ENCODE measurements at regions not wholly inside any gene's neighbourhood (a gene's known extent, or its start where the extent isn't known, plus 50 kb on each side); places are given as distances from the start of the nearest gene placed in this dataset.

- Histone ChIP-seq H3F3A (ENCODE audit: insufficient read depth, low read length, poor library complexity, severe bottlenecking) (no peaks in the 10 kb centered on the region), H3K79me2 (replicated peaks; ENCODE audit: insufficient read depth, low read length) (no peaks in the 10 kb centered on the region), H3K9me3 (ENCODE audit: low read length) (no peaks in the 10 kb centered on the region), H3K36me3 (ENCODE audit: insufficient read depth, low read length) (no peaks in the 10 kb centered on the region), H3K9ac (ENCODE audit: low read length) (no peak overlapping the region), H4K20me1 (ENCODE audit: insufficient read depth) (no peaks in the 10 kb centered on the region), H3K27me3 (ENCODE audit: insufficient read depth, low read depth, low read length) (no peaks in the 10 kb centered on the region), H3K4me2 (ENCODE audit: low read length) (no peak overlapping the region), H3K27ac (ENCODE audit: low read length) (no peak overlapping the region), H3K4me3 (ENCODE audit: low read length) (no peak overlapping the region), H3K9me2 (ENCODE audit: insufficient read depth, low read length) (no peaks in the 10 kb centered on the region), H2AFZ (ENCODE audit: low read depth, low read length) (no peak overlapping the region)
- TF ChIP-seq CTCF (IDR thresholded peaks at IDR 0.05; ENCODE audit: poor library complexity, severe bottlenecking): no peak
- TF ChIP-seq SMC3 (conservative IDR thresholded peaks at IDR 0.05; ENCODE audit: poor library complexity): no peak
- no peak for TF ChIP-seq MXI1 (conservative IDR thresholded peaks at IDR 0.05; ENCODE audit: poor library complexity, severe bottlenecking)
- no peak for TF ChIP-seq TAF1 (IDR thresholded peaks at IDR 0.05; ENCODE audit: low read depth)
- TF ChIP-seq RAD21 (conservative IDR thresholded peaks at IDR 0.05): no peak
- TF ChIP-seq POLR2AphosphoS5 (IDR thresholded peaks at IDR 0.05): no peak
Observed at GRCh38 chr12:75628511-75628910, 117.1 kb upstream of the KRR1 start.

GRCh38 chr12:75623631-75624154 lies 112.3 kb upstream of the KRR1 start:
- H3K27ac ChIP-seq (ENCODE audit: low read length): no peak overlapping the region
- no peaks in the 10 kb centered on the region for H3F3A ChIP-seq (ENCODE audit: insufficient read depth, low read length, poor library complexity, severe bottlenecking)
- no peaks in the 10 kb centered on the region for H3K9me3 ChIP-seq (ENCODE audit: low read length)
- H3K36me3 ChIP-seq (ENCODE audit: insufficient read depth, low read length): no peaks in the 10 kb centered on the region
- no peaks in the 10 kb centered on the region for H3K27me3 ChIP-seq (ENCODE audit: insufficient read depth, low read depth, low read length)
- H3K9me2 ChIP-seq (ENCODE audit: insufficient read depth, low read length): no peaks in the 10 kb centered on the region
- H2AFZ ChIP-seq (ENCODE audit: low read depth, low read length): no peak overlapping the region
- H3K9ac ChIP-seq (ENCODE audit: low read length): no peak overlapping the region
- no peaks in the 10 kb centered on the region for H3K79me2 ChIP-seq (replicated peaks; ENCODE audit: insufficient read depth, low read length)
- peak; percentile 54 for TF ChIP-seq CTCF (IDR thresholded peaks at IDR 0.05; ENCODE audit: poor library complexity, severe bottlenecking)
- TF ChIP-seq TAF1 (IDR thresholded peaks at IDR 0.05; ENCODE audit: low read depth): no peak
- TF ChIP-seq EZH2 (IDR thresholded peaks at IDR 0.05; ENCODE audit: borderline replicate concordance, insufficient read depth, low read length, poor library complexity, severe bottlenecking): no peak
- TF ChIP-seq SMC3 (conservative IDR thresholded peaks at IDR 0.05; ENCODE audit: poor library complexity): peak; percentile 54
- TF ChIP-seq REST (IDR thresholded peaks at IDR 0.05; ENCODE audit: borderline replicate concordance): no peak
- TF ChIP-seq EP300 (conservative IDR thresholded peaks at IDR 0.05; ENCODE audit: poor library complexity, severe bottlenecking): no peak
- peak; percentile 61 for TF ChIP-seq RAD21 (conservative IDR thresholded peaks at IDR 0.05)
- no peak overlapping the region for H3K4me2 ChIP-seq (ENCODE audit: low read length)
- no peaks in the 10 kb centered on the region for H4K20me1 ChIP-seq (ENCODE audit: insufficient read depth)
- no peak overlapping the region for H3K4me3 ChIP-seq (ENCODE audit: low read length)

Measured in neural cell (in vitro differentiated cells).